Adrenal gland (tissue), 9 donors: ENCODE measurements at regions not wholly inside any gene's neighbourhood (a gene's known extent, or its start where the extent isn't known, plus 50 kb on each side); places are given as distances from the start of the nearest gene placed in this dataset.
"Not testable (repeated sequence)": the region's sequence is repeated elsewhere in the genome, so short reads cannot be mapped to it uniquely, and the experiment has no call there.

ENCODE experiments used
- DNase-seq, 7 donors: peaks; one replicate each; pipeline ENCODE4 v3.0.0-alpha.2; 2019 to 2020
- H3K27ac ChIP-seq, 5 donors: fragments of 200-600 bp; sonication (generic) in 4 of 5; 1 replicate in 3 of 5; 2 replicates in 2 of 5; pipeline versions ENCODE4 v1.5.1 to v1.8.0; 2016 to 2020; ENCODE audit warnings: mild to moderate bottlenecking in 1 of 5
- H3K27me3 ChIP-seq: fragments of 200-600 bp; 2 replicates; pipeline ENCODE4 v1.8.0; 2021
- H3K36me3 ChIP-seq, 2 donors: fragments of 200-600 bp; replicated peaks in 1 of 2; 1 replicate in 1 of 2; 2 replicates in 1 of 2; pipeline versions ENCODE4 v1.5.1 to v1.8.0; 2018 to 2022
- H3K4me1 ChIP-seq, 2 donors: fragments of 200-600 bp; replicated peaks in 1 of 2; 1 replicate in 1 of 2; 2 replicates in 1 of 2; pipeline versions ENCODE4 v1.5.1 to v1.8.0; 2018 to 2021
- H3K4me3 ChIP-seq, 4 donors: fragments of 200-600 bp; sonication (generic) in 3 of 4; one replicate each; pipeline ENCODE4 v1.5.1; 2016 to 2018
- H3K9me3 ChIP-seq, 3 donors: fragments of 200-600 bp; sonication (generic) in 1 of 3; replicated peaks in 1 of 3; 1 replicate in 2 of 3; 2 replicates in 1 of 3; pipeline versions ENCODE4 v1.5.1 to v1.8.0; 2016 to 2021
- CTCF ChIP-seq, 6 experiments: fragments of 450-650 bp in 4 of 6; fragments of 200-600 bp in 2 of 6; sonication (generic) in 1 of 6; IDR thresholded peaks; 1 replicate in 5 of 6; 2 replicates in 1 of 6; pipeline versions ENCODE4 v1.5.1 to v1.8.0; 2016 to 2021; ENCODE audit warnings: antibody characterized with exemption in 6 of 6, mild to moderate bottlenecking in 2 of 6, moderate library complexity in 1 of 6
- POLR2A ChIP-seq, 2 donors: fragments of 450-650 bp; IDR thresholded peaks; one replicate each; pipeline ENCODE4 v1.6.1; 2017; ENCODE audit warnings: antibody characterized with exemption in 2 of 2, mild to moderate bottlenecking in 2 of 2, moderate library complexity in 1 of 2
- WGBS, 4 donors: extraction: QIAGEN DNeasy Blood & Tissue Kit in 2 of 4; methylation state at CpG; one replicate each; pipeline versions ENCODE4 v1.1.5 to v1.1.7; 2013 to 2017; 5-methylcytosine and 5-hydroxymethylcytosine counted together
- intact Hi-C, 2 donors: fragments of 100-400 bp; cut with DNase I; formaldehyde crosslinking; loops; one replicate each; pipeline versions ENCODE4 v1.14.1 to v1.15.0; 2022 to 2023
- donor health status: healthy with polysubstance abuse.
- donor health status: Bipolar disorder and iron deficiency.
- donor health status: DM: yes; HTN: yes; CAD: no.
- donor health status: DM: no; HTN: no; CAD: no.
- donor health status: DM: no; HTN: no; CAD: no.

DNA sequence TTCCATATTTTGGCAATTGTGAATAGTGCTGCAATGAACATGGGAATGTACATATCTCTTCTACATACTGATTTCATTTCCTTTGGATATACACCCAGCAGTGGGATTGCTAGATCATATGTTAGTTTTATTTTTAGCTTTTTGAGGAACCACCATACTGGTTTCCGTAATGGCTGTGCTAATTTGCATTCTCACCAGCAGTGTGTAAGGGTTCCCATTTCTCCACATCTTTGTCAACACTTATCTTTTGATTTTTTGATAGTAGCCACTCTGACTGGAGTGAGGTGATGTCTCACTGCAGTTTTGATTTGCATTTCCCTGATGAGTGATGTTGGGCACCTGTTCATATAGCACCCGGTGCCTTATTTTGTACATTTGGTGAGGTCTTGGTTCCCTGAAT lies 519.6 kb downstream of the REEP3 start:
- Histone ChIP-seq H3K9me3 (no peaks in the 10 kb centered on the region), H3K4me3 (no peak overlapping the region), H3K27me3 (no peaks in the 10 kb centered on the region), H3K27ac (no peak overlapping the region), H3K36me3 (no peaks in the 10 kb centered on the region), H3K4me1 (peaks cover 0 to 4% of the 10 kb centered on the region in 2 donors)
- no peak for TF ChIP-seq POLR2A (IDR thresholded peaks at IDR 0.05)
- TF ChIP-seq CTCF (IDR thresholded peaks at IDR 0.05): no peak
- WGBS, 4 donors: 38 to 43% (median 42%) methylated on average over 2 of the region's 2 CpGs
- DNase-seq: no peak
- intact Hi-C loops: no loop called here

DNA sequence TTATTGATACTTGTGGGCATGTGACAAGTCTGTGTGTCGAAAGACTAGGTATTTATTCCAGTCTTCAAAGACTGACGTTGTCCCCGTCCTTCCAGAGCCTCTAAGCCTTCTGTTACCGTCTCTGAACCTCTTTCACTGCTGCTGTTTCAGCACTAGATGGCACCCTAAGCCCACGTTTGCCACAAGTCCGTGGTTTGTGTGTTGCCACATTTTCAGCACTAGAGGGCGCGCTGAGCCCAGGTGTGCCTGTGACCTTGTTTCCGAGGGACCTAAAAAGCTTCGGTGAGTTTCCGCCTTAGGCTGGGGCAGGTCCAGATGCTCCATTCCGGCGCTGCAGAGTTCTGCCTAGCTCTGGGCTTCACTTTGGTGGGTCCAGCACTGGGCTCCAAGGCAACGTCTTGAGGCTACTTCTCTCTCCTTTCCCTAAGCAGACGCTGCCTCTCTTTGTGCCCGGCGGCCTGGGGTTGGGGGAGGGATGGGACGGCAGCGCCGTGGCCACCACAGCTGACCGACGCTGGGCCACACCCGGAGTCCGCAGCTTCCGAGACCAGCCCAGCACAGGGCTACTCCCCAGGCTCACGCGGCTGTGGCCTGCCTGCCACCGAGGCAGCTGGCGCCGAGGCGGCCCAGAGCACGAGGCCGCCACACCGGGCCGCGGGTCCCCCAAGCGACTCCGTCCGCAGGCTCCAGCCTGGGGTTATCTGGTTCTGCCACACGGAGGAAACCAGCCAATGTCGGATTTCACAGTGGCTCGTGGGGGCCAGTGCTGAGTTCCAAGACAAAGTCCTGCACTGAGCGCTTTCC lies 520.2 kb downstream of the REEP3 start:
- WGBS, 4 donors: 3 to 37% (median 20%) methylated on average over 18 to 43 of the region's 43 CpGs
- DNase-seq: peak; percentile 68 to 91 (median 80)
- peak overlapping the region in 2 of 4 donors; percentile 16 to 26 for H3K4me3 ChIP-seq

DNA sequence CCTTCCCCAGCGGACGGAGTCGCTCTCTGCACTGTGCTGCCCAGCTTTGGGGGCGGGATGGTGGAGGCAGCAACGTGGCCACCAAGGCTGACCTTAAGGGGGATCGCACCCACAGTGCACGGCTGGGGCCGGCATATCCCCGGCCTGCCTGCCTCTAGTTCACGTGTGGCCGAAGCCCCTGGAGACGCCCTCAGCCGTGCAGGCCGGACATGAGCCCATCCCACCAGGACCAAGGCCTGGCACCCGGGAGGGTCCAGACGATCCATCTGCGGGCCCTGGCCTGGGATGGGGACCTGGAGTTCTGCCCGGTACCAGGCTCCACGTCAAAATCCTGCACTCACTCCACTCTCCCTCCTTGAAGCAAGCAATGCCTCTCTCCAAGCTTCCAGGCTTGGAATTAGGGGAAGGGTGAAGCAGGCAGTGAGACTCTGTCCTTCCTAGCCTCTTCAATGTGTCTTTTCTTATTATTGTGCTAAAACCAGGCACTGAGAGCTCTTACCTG lies 520.8 kb downstream of the REEP3 start:
- no peak for DNase-seq
- WGBS, 4 donors: 82 to 87% (median 86%) methylated on average over 12 to 19 of the region's 19 CpGs
- no peak for TF ChIP-seq CTCF (IDR thresholded peaks at IDR 0.05)
- TF ChIP-seq POLR2A (IDR thresholded peaks at IDR 0.05): no peak
- intact Hi-C loops: no loop called here
- Histone ChIP-seq H3K9me3 (no peaks in the 10 kb centered on the region), H3K36me3 (no peaks in the 10 kb centered on the region), H3K4me3 (no peak overlapping the region), H3K4me1 (peaks cover 0 to 4% of the 10 kb centered on the region in 2 donors), H3K27ac (no peak overlapping the region), H3K27me3 (no peaks in the 10 kb centered on the region)

More for the DNA sequence above, 520.2 kb downstream of the REEP3 start:
- peaks cover 0 to 4% of the 10 kb centered on the region in 2 donors for H3K4me1 ChIP-seq
- intact Hi-C loops: no loop called here
- H3K27me3 ChIP-seq: no peaks in the 10 kb centered on the region
- peak; percentile 97 to 100 (median 100) for TF ChIP-seq CTCF (IDR thresholded peaks at IDR 0.05)
- TF ChIP-seq POLR2A (IDR thresholded peaks at IDR 0.05): no peak
- no peaks in the 10 kb centered on the region for H3K36me3 ChIP-seq
- no peak overlapping the region for H3K27ac ChIP-seq
- no peaks in the 10 kb centered on the region for H3K9me3 ChIP-seq

GRCh38 chr10:64044098-64044497 lies 522.9 kb downstream of the REEP3 start:
- WGBS, 4 donors: 94 to 100% (median 97%) methylated on average over 2 of the region's 2 CpGs
- intact Hi-C loops: no loop called here
- TF ChIP-seq CTCF (IDR thresholded peaks at IDR 0.05) (no peak), POLR2A (IDR thresholded peaks at IDR 0.05) (no peak)

GRCh38 chr10:64044957-64045632 lies 523.9 kb downstream of the REEP3 start:
- H3K4me3 ChIP-seq, DNase-seq, H3K4me1 ChIP-seq, H3K27ac ChIP-seq, intact Hi-C loops, H3K36me3 ChIP-seq, H3K27me3 ChIP-seq, H3K9me3 ChIP-seq: not testable (repeated sequence)
- WGBS, 4 donors: 85 to 89% (median 88%) methylated on average over 12 to 16 of the region's 16 CpGs

More at GRCh38 chr10:64044098-64044497, 522.9 kb downstream of the REEP3 start:
- DNase-seq: no peak
- no peak overlapping the region for H3K4me3 ChIP-seq
- H3K9me3 ChIP-seq: no peaks in the 10 kb centered on the region
- H3K4me1 ChIP-seq: peaks cover 0 to 4% of the 10 kb centered on the region in 2 donors
- H3K36me3 ChIP-seq: no peaks in the 10 kb centered on the region
- no peaks in the 10 kb centered on the region for H3K27me3 ChIP-seq
- H3K27ac ChIP-seq: no peak overlapping the region
